Suprapubic skin (tissue), 4 donors: ENCODE measurements at regions not wholly inside any gene's neighbourhood (a gene's known extent, or its start where the extent isn't known, plus 50 kb on each side); places are given as distances from the start of the nearest gene placed in this dataset.

Source experiments
- DNase-seq, 2 donors: peaks; one replicate each; pipeline ENCODE4 v3.0.0-alpha.2; 2019; ENCODE audit warnings: low spot score in 2 of 2
- H3K27ac ChIP-seq: fragments of 200-600 bp; sonication (generic); one replicate; pipeline ENCODE4 v1.5.1; 2019
- H3K27me3 ChIP-seq: fragments of 200-600 bp; sonication (generic); one replicate; pipeline ENCODE4 v1.5.1; 2019
- H3K36me3 ChIP-seq: fragments of 200-600 bp; sonication (generic); one replicate; pipeline ENCODE4 v1.5.1; 2019
- H3K4me1 ChIP-seq: fragments of 200-600 bp; sonication (generic); one replicate; pipeline ENCODE4 v1.5.1; 2019
- H3K4me3 ChIP-seq: fragments of 200-600 bp; sonication (generic); one replicate; pipeline ENCODE4 v1.5.1; 2019; ENCODE audit warnings: mild to moderate bottlenecking
- H3K9me3 ChIP-seq: fragments of 200-600 bp; sonication (generic); one replicate; pipeline ENCODE4 v1.5.1; 2019
- EP300 ChIP-seq: sonication (generic); formaldehyde crosslinking; IDR thresholded peaks from one replicate; pipeline ENCODE4 v1.6.1; 2017; ENCODE audit warnings: antibody characterized with exemption
- POLR2A ChIP-seq, 2 donors: fragments of 450-650 bp; IDR thresholded peaks; one replicate each; pipeline ENCODE4 v1.6.1; 2017; ENCODE audit warnings: antibody characterized with exemption in 2 of 2, mild to moderate bottlenecking in 2 of 2, moderate library complexity in 2 of 2
- POLR2AphosphoS5 ChIP-seq, 3 donors: sonication (generic); formaldehyde crosslinking; IDR thresholded peaks; one replicate each; pipeline ENCODE4 v1.6.1; 2017; ENCODE audit warnings: antibody characterized with exemption in 3 of 3
- WGBS: methylation state at CpG from one replicate; pipeline ENCODE4 v1.1.5; 2018; 5-methylcytosine and 5-hydroxymethylcytosine counted together
- TF ChIP-seq, protein P1 (sequence below), 2 donors: fragments of 200-600 bp in 1 of 2; fragments of 450-650 bp in 1 of 2; sonication (generic) in 1 of 2; IDR thresholded peaks; one replicate each; pipeline ENCODE4 v1.5.1; 2016 to 2019; ENCODE audit warnings: antibody characterized with exemption in 2 of 2, mild to moderate bottlenecking in 1 of 2, moderate library complexity in 1 of 2

DNA sequence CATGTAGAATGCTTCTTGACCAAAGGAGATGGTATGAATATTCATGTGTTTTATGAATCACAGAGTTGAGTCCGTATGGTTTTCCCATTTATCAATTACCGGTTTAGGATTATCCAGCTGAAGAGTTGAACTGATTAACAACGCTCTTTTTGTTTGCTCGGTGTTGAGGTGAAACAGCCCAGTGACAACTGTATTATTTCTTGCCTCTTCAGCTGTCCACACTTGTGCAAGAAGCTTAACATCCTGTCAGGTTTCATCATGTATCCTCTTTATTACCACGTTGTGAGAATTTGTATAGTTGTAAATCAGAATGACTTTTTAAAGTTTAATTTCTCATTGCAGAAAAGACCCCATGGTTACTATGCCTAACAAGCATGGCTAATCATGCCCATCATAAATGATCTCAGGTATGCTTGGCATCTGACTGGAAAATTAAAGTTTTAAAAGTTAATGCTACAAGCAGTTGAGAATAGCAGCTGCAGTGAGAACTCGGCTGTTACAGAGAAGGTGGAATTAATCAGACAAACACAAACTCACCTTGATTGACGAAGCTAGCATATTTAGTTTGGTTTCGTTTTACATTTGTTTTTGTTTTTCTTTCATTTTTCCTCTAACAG lies 563.2 kb upstream of the ADGRL2 start:
- H3K4me3 ChIP-seq: peak overlapping the region; percentile 19

DNA sequence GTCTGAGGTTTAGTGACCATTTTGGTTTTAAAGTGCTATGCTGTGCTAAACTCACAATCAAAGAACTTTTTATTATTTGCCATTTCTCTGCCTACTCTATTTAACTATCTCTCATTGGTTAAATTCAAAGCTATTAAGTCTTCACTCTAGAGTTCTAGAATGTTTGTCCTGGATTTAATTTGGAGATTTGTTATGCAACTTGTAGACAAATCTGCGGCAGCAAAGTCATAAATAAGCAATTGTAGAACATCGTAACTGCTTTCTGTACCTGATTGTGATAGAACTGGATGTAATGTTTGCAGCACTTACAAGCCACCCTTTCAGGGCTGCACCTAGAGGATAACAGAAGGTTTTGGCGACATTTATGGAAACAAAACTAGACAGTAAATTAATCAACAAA lies 566.5 kb upstream of the ADGRL2 start:
- Histone ChIP-seq H3K9me3 (no peaks in the 10 kb centered on the region), H3K4me3 (no peak overlapping the region), H3K4me1 (no peaks in the 10 kb centered on the region), H3K27ac (no peak overlapping the region), H3K36me3 (no peaks in the 10 kb centered on the region), H3K27me3 (no peaks in the 10 kb centered on the region)
- DNase-seq: no peak
- no peak for TF ChIP-seq EP300
- TF ChIP-seq, protein P1, sequence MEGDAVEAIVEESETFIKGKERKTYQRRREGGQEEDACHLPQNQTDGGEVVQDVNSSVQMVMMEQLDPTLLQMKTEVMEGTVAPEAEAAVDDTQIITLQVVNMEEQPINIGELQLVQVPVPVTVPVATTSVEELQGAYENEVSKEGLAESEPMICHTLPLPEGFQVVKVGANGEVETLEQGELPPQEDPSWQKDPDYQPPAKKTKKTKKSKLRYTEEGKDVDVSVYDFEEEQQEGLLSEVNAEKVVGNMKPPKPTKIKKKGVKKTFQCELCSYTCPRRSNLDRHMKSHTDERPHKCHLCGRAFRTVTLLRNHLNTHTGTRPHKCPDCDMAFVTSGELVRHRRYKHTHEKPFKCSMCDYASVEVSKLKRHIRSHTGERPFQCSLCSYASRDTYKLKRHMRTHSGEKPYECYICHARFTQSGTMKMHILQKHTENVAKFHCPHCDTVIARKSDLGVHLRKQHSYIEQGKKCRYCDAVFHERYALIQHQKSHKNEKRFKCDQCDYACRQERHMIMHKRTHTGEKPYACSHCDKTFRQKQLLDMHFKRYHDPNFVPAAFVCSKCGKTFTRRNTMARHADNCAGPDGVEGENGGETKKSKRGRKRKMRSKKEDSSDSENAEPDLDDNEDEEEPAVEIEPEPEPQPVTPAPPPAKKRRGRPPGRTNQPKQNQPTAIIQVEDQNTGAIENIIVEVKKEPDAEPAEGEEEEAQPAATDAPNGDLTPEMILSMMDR (IDR thresholded peaks at IDR 0.05): no peak
- no peak for TF ChIP-seq POLR2A (IDR thresholded peaks at IDR 0.05)
- no peak for TF ChIP-seq POLR2AphosphoS5 (IDR thresholded peaks at IDR 0.05)
- whole genome bisulfite sequencing: 70% methylated on average over 3 of the region's 3 CpGs

More for the DNA sequence above, 563.2 kb upstream of the ADGRL2 start:
- Histone ChIP-seq H3K4me1 (no peaks in the 10 kb centered on the region), H3K9me3 (no peaks in the 10 kb centered on the region), H3K27ac (no peak overlapping the region), H3K27me3 (no peaks in the 10 kb centered on the region), H3K36me3 (no peaks in the 10 kb centered on the region)
- no peak for DNase-seq
- WGBS: 36% methylated on average over 8 of the region's 8 CpGs
- TF ChIP-seq POLR2A (IDR thresholded peaks at IDR 0.05): no peak
- TF ChIP-seq POLR2AphosphoS5 (IDR thresholded peaks at IDR 0.05): no peak
- TF ChIP-seq EP300: no peak
- TF ChIP-seq, protein P1 (IDR thresholded peaks at IDR 0.05): no peak

DNA sequence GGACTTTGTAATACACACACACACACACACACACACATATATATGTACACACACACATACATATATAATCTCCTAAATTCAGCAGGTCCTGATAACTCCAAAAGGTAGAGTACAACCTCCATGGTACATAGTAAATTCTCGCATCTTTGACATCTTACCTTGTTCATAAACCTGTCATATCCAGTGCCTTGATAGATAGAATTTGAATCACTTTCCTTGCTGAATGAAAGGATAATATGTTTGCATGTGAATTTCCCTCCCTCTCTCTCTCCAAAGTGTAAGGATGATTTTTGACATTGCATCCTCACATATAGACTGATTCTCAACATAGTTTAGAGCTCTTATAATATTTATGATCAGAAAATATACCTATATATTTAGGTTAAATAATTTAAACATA lies 567.1 kb upstream of the ADGRL2 start:
- no peak for TF ChIP-seq EP300
- TF ChIP-seq, protein P1 (IDR thresholded peaks at IDR 0.05): no peak
- no peaks in the 10 kb centered on the region for H3K4me1 ChIP-seq
- H3K9me3 ChIP-seq: no peaks in the 10 kb centered on the region
- DNase-seq: no peak
- H3K36me3 ChIP-seq: no peaks in the 10 kb centered on the region
- no peak overlapping the region for H3K27ac ChIP-seq
- H3K27me3 ChIP-seq: no peaks in the 10 kb centered on the region
- 90% methylated on average over 1 of the region's 1 CpG for WGBS
- no peak overlapping the region for H3K4me3 ChIP-seq

DNA sequence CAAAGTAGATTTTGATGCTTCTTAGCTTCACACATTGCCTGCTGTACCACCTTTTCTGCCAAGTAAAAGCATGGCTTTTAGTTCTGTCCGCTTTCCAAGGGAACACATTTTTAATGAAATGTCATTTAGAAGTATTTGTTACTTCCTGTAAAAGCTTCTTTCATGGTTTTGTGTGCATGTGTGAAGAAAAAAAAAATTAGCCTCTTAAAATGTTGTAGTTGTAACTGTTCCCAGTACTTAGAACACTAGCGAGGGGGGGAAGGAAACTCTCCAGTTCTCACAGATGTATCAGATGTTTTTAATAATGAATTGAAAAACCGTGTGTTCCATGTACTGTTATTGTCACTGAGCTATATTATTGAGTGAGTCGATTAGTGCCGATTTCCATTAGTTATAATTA lies 568.3 kb upstream of the ADGRL2 start:
- no peaks in the 10 kb centered on the region for H3K4me1 ChIP-seq
- no peak for TF ChIP-seq POLR2A (IDR thresholded peaks at IDR 0.05)
- TF ChIP-seq EP300: no peak
- no peak for TF ChIP-seq POLR2AphosphoS5 (IDR thresholded peaks at IDR 0.05)
- TF ChIP-seq, protein P1 (IDR thresholded peaks at IDR 0.05): no peak
- no peak overlapping the region for H3K27ac ChIP-seq
- no peaks in the 10 kb centered on the region for H3K27me3 ChIP-seq
- no peak overlapping the region for H3K4me3 ChIP-seq
- 42% methylated on average over 5 of the region's 5 CpGs for WGBS
- H3K36me3 ChIP-seq: no peaks in the 10 kb centered on the region
- no peaks in the 10 kb centered on the region for H3K9me3 ChIP-seq
- no peak for DNase-seq

DNA sequence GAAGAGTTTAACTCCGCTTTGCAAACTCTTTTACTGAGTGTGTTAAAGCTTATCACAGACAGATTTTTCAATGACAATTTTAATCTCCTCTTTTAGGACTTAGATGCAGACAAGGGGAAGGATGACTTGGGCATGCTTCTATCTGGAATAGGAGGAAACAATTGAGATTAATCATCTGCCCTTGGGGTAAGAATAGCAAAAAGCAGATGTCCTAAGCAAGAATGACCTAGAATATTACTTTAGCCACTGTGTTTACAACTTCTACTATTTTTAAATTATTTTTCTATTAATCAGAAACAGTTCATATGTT lies 569.0 kb upstream of the ADGRL2 start:
- H3K36me3 ChIP-seq: no peaks in the 10 kb centered on the region
- H3K4me3 ChIP-seq: no peak overlapping the region
- no peaks in the 10 kb centered on the region for H3K27me3 ChIP-seq
- no peaks in the 10 kb centered on the region for H3K4me1 ChIP-seq
- DNase-seq: no peak
- no peak overlapping the region for H3K27ac ChIP-seq
- no peak for TF ChIP-seq EP300
- TF ChIP-seq POLR2AphosphoS5 (IDR thresholded peaks at IDR 0.05): no peak
- TF ChIP-seq POLR2A (IDR thresholded peaks at IDR 0.05): no peak
- TF ChIP-seq, protein P1 (IDR thresholded peaks at IDR 0.05): no peak
- 55% methylated on average over 1 of the region's 1 CpG for WGBS
- no peaks in the 10 kb centered on the region for H3K9me3 ChIP-seq
